H9 (cell line): ENCODE measurements at regions not wholly inside any gene's neighbourhood (a gene's known extent, or its start where the extent isn't known, plus 50 kb on each side); places are given as distances from the start of the nearest gene placed in this dataset.

Experiments used
- DNase-seq: peaks from one replicate; pipeline ENCODE4 v3.0.0-alpha.2; 2017
- H2AFZ ChIP-seq: one replicate; pipeline ENCODE4 v1.6.1; 2013; ENCODE audit warnings: mild to moderate bottlenecking, low read length, control low read depth, moderate library complexity
- H2AK5ac ChIP-seq: 2 replicates; pipeline ENCODE4 v1.6.1; 2013; ENCODE audit warnings: low read length, control low read depth, mixed read lengths; ENCODE audit not compliant: insufficient read length
- H2BK120ac ChIP-seq: one replicate; pipeline ENCODE4 v1.6.1; 2013; ENCODE audit warnings: low read depth, mild to moderate bottlenecking, low read length, control low read depth, inconsistent platforms; ENCODE audit not compliant: poor library complexity, severe bottlenecking
- H2BK12ac ChIP-seq: 2 replicates; pipeline ENCODE4 v1.6.1; 2013; ENCODE audit warnings: low read length, control low read depth, mixed read lengths, low read depth; ENCODE audit not compliant: insufficient read length
- H2BK15ac ChIP-seq: 2 replicates; pipeline ENCODE4 v1.6.1; 2013; ENCODE audit warnings: low read depth, low read length, control low read depth
- H2BK20ac ChIP-seq: one replicate; pipeline ENCODE4 v1.6.1; 2013; ENCODE audit warnings: low read depth, mild to moderate bottlenecking, low read length, control low read depth, inconsistent platforms; ENCODE audit not compliant: poor library complexity, severe bottlenecking
- H2BK5ac ChIP-seq: 2 replicates; pipeline ENCODE4 v1.6.1; 2013; ENCODE audit warnings: low read length, control low read depth, mixed read lengths; ENCODE audit not compliant: insufficient read length
- H3K14ac ChIP-seq: 2 replicates; pipeline ENCODE4 v1.6.1; 2013; ENCODE audit warnings: low read length, control low read depth; ENCODE audit not compliant: insufficient read depth
- H3K18ac ChIP-seq: 2 replicates; pipeline ENCODE4 v1.6.1; 2013; ENCODE audit warnings: low read depth, mild to moderate bottlenecking, mixed read lengths, low read length, control low read depth; ENCODE audit not compliant: insufficient read length
- H3K23ac ChIP-seq: 2 replicates; pipeline ENCODE4 v1.6.1; 2013; ENCODE audit warnings: low read length, control low read depth, mixed read lengths, low read depth; ENCODE audit not compliant: insufficient read length
- H3K23me2 ChIP-seq: 2 replicates; pipeline ENCODE4 v1.6.1; 2013; ENCODE audit warnings: low read depth, mild to moderate bottlenecking, mixed read lengths, low read length, control low read depth; ENCODE audit not compliant: insufficient read length, poor library complexity, severe bottlenecking
- H3K27ac ChIP-seq: 2 replicates; pipeline ENCODE4 v1.5.1; 2013; ENCODE audit warnings: low read length, control low read depth, mixed read lengths, low read depth; ENCODE audit not compliant: insufficient read length
- H3K27me3 ChIP-seq: 2 replicates; pipeline ENCODE4 v1.6.1; 2013; ENCODE audit warnings: low read length, control low read depth, inconsistent platforms; ENCODE audit not compliant: insufficient read depth
- H3K4ac ChIP-seq: 2 replicates; pipeline ENCODE4 v1.6.1; 2013; ENCODE audit warnings: low read depth, mild to moderate bottlenecking, control low read depth, inconsistent platforms, low read length, moderate library complexity
- H3K4me1 ChIP-seq: 2 replicates; pipeline ENCODE4 v1.6.1; 2013; ENCODE audit warnings: low read length, control low read depth, inconsistent platforms; ENCODE audit not compliant: insufficient read depth
- H3K4me2 ChIP-seq: 2 replicates; pipeline ENCODE4 v1.6.1; 2013; ENCODE audit warnings: low read length, control low read depth, mixed read lengths; ENCODE audit not compliant: insufficient read length, insufficient read depth
- H3K56ac ChIP-seq: 2 replicates; pipeline ENCODE4 v1.6.1; 2013; ENCODE audit warnings: low read depth, mild to moderate bottlenecking, mixed read lengths, low read length, control low read depth; ENCODE audit not compliant: insufficient read length
- H3K79me1 ChIP-seq: 2 replicates; pipeline ENCODE4 v1.6.1; 2013; ENCODE audit warnings: low read depth, mild to moderate bottlenecking, moderate library complexity, low read length, control low read depth, inconsistent platforms; ENCODE audit not compliant: insufficient read depth, poor library complexity, severe bottlenecking
- H3K79me2 ChIP-seq: 2 replicates; pipeline ENCODE4 v1.6.1; 2013; ENCODE audit warnings: low read length, control low read depth, inconsistent platforms; ENCODE audit not compliant: insufficient read depth
- H3K9ac ChIP-seq: 2 replicates; pipeline ENCODE4 v1.6.1; 2013; ENCODE audit warnings: low read length, control low read depth, mixed read lengths; ENCODE audit not compliant: insufficient read length; ENCODE audit errors: extremely low read depth
- H3K9me3 ChIP-seq: one replicate; pipeline ENCODE4 v1.6.1; 2013; ENCODE audit warnings: low read depth, low read length, inconsistent platforms; ENCODE audit not compliant: control insufficient read depth
- H3T11ph ChIP-seq: one replicate; pipeline ENCODE4 v1.6.1; 2013; ENCODE audit warnings: mild to moderate bottlenecking, low read length, control low read depth, inconsistent platforms
- H4K20me1 ChIP-seq: one replicate; pipeline ENCODE4 v1.6.1; 2013; ENCODE audit not compliant: control insufficient read depth, insufficient read length, insufficient read depth
- H4K5ac ChIP-seq: 2 replicates; pipeline ENCODE4 v1.6.1; 2013; ENCODE audit warnings: low read depth, mild to moderate bottlenecking, mixed read lengths, low read length, control low read depth; ENCODE audit not compliant: insufficient read length
- H4K8ac ChIP-seq: replicated peaks from 2 replicates; pipeline ENCODE4 v1.6.1; 2013; ENCODE audit warnings: low read length, control low read depth, mixed read lengths, low read depth; ENCODE audit not compliant: insufficient read length
- H4K91ac ChIP-seq: 2 replicates; pipeline ENCODE4 v1.6.1; 2013; ENCODE audit warnings: low read depth, mild to moderate bottlenecking, moderate library complexity, mixed read lengths, low read length, control low read depth; ENCODE audit not compliant: insufficient read length
- H3K27ac Mint-ChIP-seq, 3 experiments: 2 replicates in 2 of 3; 3 replicates in 1 of 3; pipeline ENCODE4 v1.8.0; 2020 to 2021; ENCODE audit warnings: mixed read lengths in 3 of 3, mild to moderate bottlenecking in 1 of 3, moderate library complexity in 1 of 3
- H3K27me3 Mint-ChIP-seq: 2 replicates; pipeline ENCODE4 v1.8.0; 2021; ENCODE audit warnings: low read depth, mild to moderate bottlenecking, moderate library complexity, mixed read lengths
- H3K36me3 Mint-ChIP-seq, 3 experiments: 2 replicates in 2 of 3; 3 replicates in 1 of 3; pipeline ENCODE4 v1.8.0; 2020 to 2021; ENCODE audit warnings: low read depth in 3 of 3, mixed read lengths in 3 of 3; ENCODE audit not compliant: insufficient read depth in 1 of 3
- H3K4me1 Mint-ChIP-seq, 2 experiments: 2 replicates each; pipeline ENCODE4 v1.8.0; 2020; ENCODE audit warnings: mixed read lengths in 2 of 2
- H3K4me3 Mint-ChIP-seq, 2 experiments: 2 replicates in 1 of 2; 3 replicates in 1 of 2; pipeline ENCODE4 v1.8.0; 2020 to 2021; ENCODE audit warnings: mild to moderate bottlenecking in 2 of 2, mixed read lengths in 2 of 2, moderate library complexity in 1 of 2
- H3K9me3 Mint-ChIP-seq, 2 experiments: 2 replicates in 1 of 2; 3 replicates in 1 of 2; pipeline ENCODE4 v1.8.0; 2020; ENCODE audit warnings: mild to moderate bottlenecking in 2 of 2, mixed read lengths in 2 of 2, moderate library complexity in 1 of 2
- CTCF ChIP-seq: fragments of 200-600 bp; sonication (generic); conservative IDR thresholded peaks from 3 replicates; pipeline ENCODE4 v1.8.0; 2021; ENCODE audit warnings: antibody characterized with exemption, mild to moderate bottlenecking
- WGBS: extraction: QIAGEN DNeasy Blood & Tissue Kit; methylation state at CpG from one replicate; pipeline ENCODE4 v1.1.7; 2013; ENCODE audit warnings: missing lambda C conversion rate, low lambda C conversion rate, mixed read lengths; ENCODE audit not compliant: insufficient read length; ENCODE audit errors: extremely low coverage; 5-methylcytosine and 5-hydroxymethylcytosine counted together

DNA sequence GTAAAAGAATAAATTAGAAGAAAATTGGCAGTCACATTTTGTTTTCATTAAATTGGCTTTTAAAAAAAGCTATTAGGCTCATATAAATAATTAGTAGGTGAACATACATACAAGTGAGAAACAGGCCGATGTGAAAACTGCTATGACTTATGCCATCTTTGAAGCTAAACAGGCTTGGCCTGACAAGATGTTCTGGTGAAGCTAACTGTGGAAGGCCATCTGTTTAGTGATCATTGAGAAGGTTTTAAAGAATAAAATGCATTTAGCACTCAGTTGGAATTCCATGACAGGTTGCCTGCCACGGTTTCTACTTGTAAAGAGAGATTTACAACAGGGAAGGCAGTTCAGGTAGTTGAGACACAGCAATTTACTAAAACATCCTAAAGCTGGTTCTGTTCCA lies 264.0 kb upstream of the AGTR1 start:
- no peak overlapping the region for H2BK12ac ChIP-seq
- H2BK120ac ChIP-seq: no peak overlapping the region
- Mint-ChIP-seq H3K36me3 (no peaks in the 10 kb centered on the region), H3K4me3 (no peak overlapping the region), H3K27me3 (no peaks in the 10 kb centered on the region), H3K4me1 (no peaks in the 10 kb centered on the region), H3K9me3 (no peaks in the 10 kb centered on the region), H3K27ac (no peak overlapping the region)
- no CpG with 5 or more reads among the region's 2 CpGs for WGBS
- H2AFZ ChIP-seq: no peak overlapping the region
- no peak overlapping the region for H3K4me2 ChIP-seq
- no peak for TF ChIP-seq CTCF
- H3K18ac ChIP-seq: no peak overlapping the region
- no peak overlapping the region for H4K8ac ChIP-seq
- H4K91ac ChIP-seq: no peak overlapping the region
- H4K20me1 ChIP-seq: no peaks in the 10 kb centered on the region
- H3K4me1 ChIP-seq: no peaks in the 10 kb centered on the region
- H3K79me2 ChIP-seq: no peaks in the 10 kb centered on the region
- H3K23ac ChIP-seq: no peak overlapping the region
- no peaks in the 10 kb centered on the region for H3K23me2 ChIP-seq
- H2AK5ac ChIP-seq: no peak overlapping the region
- H3K56ac ChIP-seq: no peak overlapping the region
- H3K4ac ChIP-seq: no peak overlapping the region
- no peak overlapping the region for H3T11ph ChIP-seq
- no peak overlapping the region for H3K14ac ChIP-seq
- no peak for DNase-seq
- H3K27ac ChIP-seq: no peak overlapping the region
- H2BK15ac ChIP-seq: no peak overlapping the region
- H2BK5ac ChIP-seq: no peak overlapping the region
- H3K79me1 ChIP-seq: no peaks in the 10 kb centered on the region
- no peaks in the 10 kb centered on the region for H3K27me3 ChIP-seq
- H4K5ac ChIP-seq: no peak overlapping the region
- H2BK20ac ChIP-seq: no peak overlapping the region
- no peak overlapping the region for H3K9ac ChIP-seq
- H3K9me3 ChIP-seq: no peaks in the 10 kb centered on the region
